ENCODE measurements at regions not wholly inside any gene's neighbourhood (a gene's known extent, or its start where the extent isn't known, plus 50 kb on each side); places are given as distances from the start of the nearest gene placed in this dataset.

GRCh38 chr20:22350624-22351023, 233.7 kb downstream of the FOXA2 start:
- no peaks in the 10 kb centered on the region for H3K36me3 ChIP-seq (ENCODE audit: control insufficient read depth, insufficient read depth, low read length)
- no peaks in the 10 kb centered on the region for H3K27me3 ChIP-seq (replicated peaks; ENCODE audit: control insufficient read depth, insufficient read depth, low read length)
- DNase-seq (ENCODE audit: extremely low read depth, insufficient read length): no peak
- no peak overlapping the region for H3K4me3 ChIP-seq (replicated peaks; ENCODE audit: low read depth, low read length)
- no peak for TF ChIP-seq CTCF (IDR thresholded peaks at IDR 0.05; ENCODE audit: insufficient read depth, low read length, poor library complexity, severe bottlenecking)

GRCh38 chr20:22348010-22348409, 236.4 kb downstream of the FOXA2 start:
- DNase-seq (ENCODE audit: extremely low read depth, insufficient read length): no peak
- H3K36me3 ChIP-seq (ENCODE audit: control insufficient read depth, insufficient read depth, low read length): no peaks in the 10 kb centered on the region
- no peak overlapping the region for H3K4me3 ChIP-seq (replicated peaks; ENCODE audit: low read depth, low read length)
- TF ChIP-seq CTCF (IDR thresholded peaks at IDR 0.05; ENCODE audit: insufficient read depth, low read length, poor library complexity, severe bottlenecking): no peak
- no peaks in the 10 kb centered on the region for H3K27me3 ChIP-seq (replicated peaks; ENCODE audit: control insufficient read depth, insufficient read depth, low read length)

DNA sequence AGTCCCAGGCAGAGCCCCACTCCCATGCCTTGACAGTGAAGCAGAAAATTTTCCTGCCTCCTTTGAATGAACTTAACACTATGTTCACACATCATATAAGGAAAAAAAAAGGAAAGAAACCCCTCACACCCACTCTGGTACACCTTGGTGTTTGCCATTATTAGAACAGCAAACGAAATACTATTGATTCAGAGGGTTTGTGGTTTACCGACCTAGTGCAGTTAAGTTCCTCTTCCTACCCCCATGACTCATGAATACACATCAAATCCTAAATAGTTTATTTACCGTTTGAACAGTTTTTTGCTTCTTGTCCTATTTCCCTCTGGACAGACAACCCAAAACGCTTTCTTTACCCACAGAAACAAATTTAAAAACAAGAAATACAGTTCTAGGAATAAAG, 237.7 kb downstream of the FOXA2 start:
- Histone ChIP-seq H3K4me3 (replicated peaks; ENCODE audit: low read depth, low read length) (no peak overlapping the region), H3K36me3 (ENCODE audit: control insufficient read depth, insufficient read depth, low read length) (no peaks in the 10 kb centered on the region), H3K27me3 (replicated peaks; ENCODE audit: control insufficient read depth, insufficient read depth, low read length) (no peaks in the 10 kb centered on the region)
- no peak for TF ChIP-seq CTCF (IDR thresholded peaks at IDR 0.05; ENCODE audit: insufficient read depth, low read length, poor library complexity, severe bottlenecking)
- DNase-seq (ENCODE audit: extremely low read depth, insufficient read length): no peak

DNA sequence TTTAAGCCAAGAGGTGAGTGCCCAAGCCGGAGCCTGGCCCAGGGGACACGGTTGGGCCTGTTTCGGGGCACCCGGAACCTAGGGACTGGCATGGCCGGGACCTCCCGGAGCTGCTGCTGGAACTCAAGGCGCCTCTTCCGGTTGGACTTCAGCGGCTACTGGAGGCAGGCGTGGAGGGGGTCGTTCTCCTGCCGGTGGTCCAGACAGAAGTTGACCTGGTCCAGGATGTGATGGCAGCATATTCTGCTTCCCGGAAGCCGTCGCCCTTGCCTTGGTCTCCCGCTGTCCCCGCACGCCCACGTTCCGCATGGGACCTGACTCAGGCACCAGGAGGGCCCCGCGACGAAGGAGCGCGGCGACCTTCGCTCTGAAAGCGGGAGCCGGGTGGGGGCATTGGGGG, 240.8 kb downstream of the FOXA2 start:
- TF ChIP-seq CTCF (IDR thresholded peaks at IDR 0.05; ENCODE audit: insufficient read depth, low read length, poor library complexity, severe bottlenecking): no peak
- H3K36me3 ChIP-seq (ENCODE audit: control insufficient read depth, insufficient read depth, low read length): no peaks in the 10 kb centered on the region
- H3K4me3 ChIP-seq (replicated peaks; ENCODE audit: low read depth, low read length): no peak overlapping the region
- no peak for DNase-seq (ENCODE audit: extremely low read depth, insufficient read length)
- no peaks in the 10 kb centered on the region for H3K27me3 ChIP-seq (replicated peaks; ENCODE audit: control insufficient read depth, insufficient read depth, low read length)

DNA sequence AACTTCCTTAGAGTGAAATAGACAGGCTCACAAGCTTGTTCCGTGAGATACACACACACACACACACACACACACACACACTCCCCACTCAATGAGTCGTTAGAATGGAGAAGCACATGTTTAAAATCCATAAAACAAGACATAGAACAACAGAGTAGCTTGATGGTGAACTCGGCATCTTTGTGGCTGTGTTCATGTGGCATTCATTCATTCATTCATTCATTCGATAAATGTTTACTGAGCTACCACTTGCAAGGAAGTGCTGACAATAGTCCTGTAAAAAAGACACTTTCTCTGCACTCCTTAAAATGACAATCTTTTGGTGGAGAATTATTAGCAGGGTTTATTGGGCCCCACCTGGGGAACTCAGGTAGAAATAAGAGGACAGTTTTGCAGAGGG, 242.0 kb downstream of the FOXA2 start:
- no peak for TF ChIP-seq CTCF (IDR thresholded peaks at IDR 0.05; ENCODE audit: insufficient read depth, low read length, poor library complexity, severe bottlenecking)
- DNase-seq (ENCODE audit: extremely low read depth, insufficient read length): no peak
- Histone ChIP-seq H3K36me3 (ENCODE audit: control insufficient read depth, insufficient read depth, low read length) (no peaks in the 10 kb centered on the region), H3K4me3 (replicated peaks; ENCODE audit: low read depth, low read length) (no peak overlapping the region), H3K27me3 (replicated peaks; ENCODE audit: control insufficient read depth, insufficient read depth, low read length) (no peaks in the 10 kb centered on the region)

DNA sequence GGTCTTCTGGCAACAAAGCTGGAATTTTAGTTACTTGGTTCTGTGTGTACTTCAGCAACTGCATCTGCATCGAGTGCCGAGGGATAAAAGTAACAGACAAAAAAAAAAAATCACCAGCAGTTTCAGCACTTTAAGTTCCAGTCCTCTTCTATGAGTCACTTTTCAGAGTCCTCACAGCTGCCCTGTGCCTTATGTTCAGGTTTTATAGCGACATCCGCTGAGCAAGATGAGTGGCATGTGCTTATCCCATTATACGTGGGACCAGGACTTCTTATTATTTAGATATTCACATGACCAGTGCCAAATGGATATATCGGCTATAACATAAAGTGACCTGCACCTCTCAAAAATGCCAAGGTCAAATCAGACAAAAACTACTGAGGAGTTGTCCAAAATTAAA, 242.9 kb downstream of the FOXA2 start:
- Histone ChIP-seq H3K36me3 (ENCODE audit: control insufficient read depth, insufficient read depth, low read length) (no peaks in the 10 kb centered on the region), H3K4me3 (replicated peaks; ENCODE audit: low read depth, low read length) (no peak overlapping the region), H3K27me3 (replicated peaks; ENCODE audit: control insufficient read depth, insufficient read depth, low read length) (no peaks in the 10 kb centered on the region)
- no peak for TF ChIP-seq CTCF (IDR thresholded peaks at IDR 0.05; ENCODE audit: insufficient read depth, low read length, poor library complexity, severe bottlenecking)
- DNase-seq (ENCODE audit: extremely low read depth, insufficient read length): no peak

Measured in GM06990 (cell line).